LNCaP clone FGC (cell line): ENCODE measurements at regions not wholly inside any gene's neighbourhood (a gene's known extent, or its start where the extent isn't known, plus 50 kb on each side); places are given as distances from the start of the nearest gene placed in this dataset.
A peak's percentile ranks its signal among the peaks of the same experiment; 100 is the strongest.

Source experiments
- DNase-seq: peaks from one replicate; pipeline ENCODE4 v3.0.0-alpha.2; 2011; ENCODE audit warnings: low read depth
- H3K4me3 ChIP-seq: 2 replicates; pipeline ENCODE4 v1.5.1; 2011; ENCODE audit warnings: mild to moderate bottlenecking, low read depth, low read length, control low read depth
- TF ChIP-seq, protein P1 (sequence below): IDR thresholded peaks from 2 replicates; pipeline ENCODE4 v1.5.1; 2012; ENCODE audit warnings: mild to moderate bottlenecking; ENCODE audit not compliant: control insufficient read depth, insufficient read depth; ENCODE audit errors: extremely low read depth

DNA sequence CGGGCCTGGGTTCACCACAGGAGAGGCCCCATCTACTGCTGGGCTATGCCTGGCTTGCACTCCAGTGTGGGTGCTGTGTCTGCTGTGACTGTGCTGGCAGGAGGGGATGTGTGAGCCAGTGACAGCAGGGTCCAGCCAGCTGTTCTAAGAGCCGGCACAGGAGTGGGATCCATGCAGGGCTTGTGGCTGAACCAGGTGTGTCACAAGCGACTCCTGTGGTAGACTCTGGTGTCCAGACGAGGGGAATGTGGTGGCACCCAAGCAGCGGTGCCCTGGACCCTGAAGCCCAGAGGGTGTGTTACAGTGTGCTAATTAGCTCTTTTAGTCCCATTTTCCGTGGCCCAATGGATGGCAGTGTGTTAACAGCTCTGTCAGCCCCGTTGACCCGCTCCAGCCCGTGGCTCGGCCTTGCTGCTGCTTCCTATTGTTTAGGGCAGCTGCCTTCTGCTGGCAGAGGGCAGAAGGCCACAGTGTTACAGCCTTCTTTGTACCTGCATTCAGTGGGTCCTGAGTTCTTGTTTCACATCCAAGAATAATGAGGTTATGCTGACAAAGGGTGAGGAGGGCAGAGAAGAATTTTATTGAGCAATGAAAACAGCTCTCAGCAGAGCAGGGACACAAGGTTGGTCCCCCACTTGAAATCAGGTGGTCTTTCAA lies 78.5 kb upstream of the RNU6-1 start:
- TF ChIP-seq, protein P1, sequence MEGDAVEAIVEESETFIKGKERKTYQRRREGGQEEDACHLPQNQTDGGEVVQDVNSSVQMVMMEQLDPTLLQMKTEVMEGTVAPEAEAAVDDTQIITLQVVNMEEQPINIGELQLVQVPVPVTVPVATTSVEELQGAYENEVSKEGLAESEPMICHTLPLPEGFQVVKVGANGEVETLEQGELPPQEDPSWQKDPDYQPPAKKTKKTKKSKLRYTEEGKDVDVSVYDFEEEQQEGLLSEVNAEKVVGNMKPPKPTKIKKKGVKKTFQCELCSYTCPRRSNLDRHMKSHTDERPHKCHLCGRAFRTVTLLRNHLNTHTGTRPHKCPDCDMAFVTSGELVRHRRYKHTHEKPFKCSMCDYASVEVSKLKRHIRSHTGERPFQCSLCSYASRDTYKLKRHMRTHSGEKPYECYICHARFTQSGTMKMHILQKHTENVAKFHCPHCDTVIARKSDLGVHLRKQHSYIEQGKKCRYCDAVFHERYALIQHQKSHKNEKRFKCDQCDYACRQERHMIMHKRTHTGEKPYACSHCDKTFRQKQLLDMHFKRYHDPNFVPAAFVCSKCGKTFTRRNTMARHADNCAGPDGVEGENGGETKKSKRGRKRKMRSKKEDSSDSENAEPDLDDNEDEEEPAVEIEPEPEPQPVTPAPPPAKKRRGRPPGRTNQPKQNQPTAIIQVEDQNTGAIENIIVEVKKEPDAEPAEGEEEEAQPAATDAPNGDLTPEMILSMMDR, result no peak
- DNase-seq, result no peak
- H3K4me3 ChIP-seq, result no peak overlapping the region

DNA sequence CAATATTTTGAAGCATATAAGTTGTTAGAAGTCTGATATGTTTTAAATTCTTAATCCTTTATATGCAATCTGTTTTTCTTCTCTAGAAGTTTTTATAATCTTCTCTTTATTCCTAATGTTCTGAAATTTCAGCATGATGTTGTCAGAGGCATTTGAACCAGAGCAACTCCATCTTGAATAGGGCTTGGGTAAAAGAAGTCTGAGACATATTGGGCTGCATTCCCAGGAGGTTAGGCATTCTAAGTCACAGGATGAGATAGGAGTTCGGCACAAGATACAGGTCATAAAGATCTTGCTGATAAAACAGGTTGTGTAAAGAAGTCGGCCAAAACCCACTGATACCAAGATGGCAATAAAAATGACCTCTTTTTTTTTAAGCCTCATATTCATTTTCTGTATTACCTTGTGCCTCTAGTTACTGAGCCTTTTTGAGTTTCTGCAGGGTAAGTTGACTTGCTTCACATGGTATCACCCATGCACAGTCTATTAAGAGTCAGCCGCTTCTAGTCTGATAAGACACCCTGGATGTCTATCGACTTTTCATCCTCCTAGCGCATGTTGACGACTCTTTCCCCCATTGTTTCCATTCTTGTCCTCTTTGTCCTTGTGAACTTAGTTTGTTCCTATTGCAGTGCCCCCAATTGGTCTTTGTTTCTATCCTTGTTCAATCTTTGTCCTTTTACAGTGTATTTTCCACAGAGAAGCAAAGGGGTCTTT lies 80.8 kb upstream of the RNU6-1 start:
- peak; percentile 35 for DNase-seq
- TF ChIP-seq, protein P1, result no peak

DNA sequence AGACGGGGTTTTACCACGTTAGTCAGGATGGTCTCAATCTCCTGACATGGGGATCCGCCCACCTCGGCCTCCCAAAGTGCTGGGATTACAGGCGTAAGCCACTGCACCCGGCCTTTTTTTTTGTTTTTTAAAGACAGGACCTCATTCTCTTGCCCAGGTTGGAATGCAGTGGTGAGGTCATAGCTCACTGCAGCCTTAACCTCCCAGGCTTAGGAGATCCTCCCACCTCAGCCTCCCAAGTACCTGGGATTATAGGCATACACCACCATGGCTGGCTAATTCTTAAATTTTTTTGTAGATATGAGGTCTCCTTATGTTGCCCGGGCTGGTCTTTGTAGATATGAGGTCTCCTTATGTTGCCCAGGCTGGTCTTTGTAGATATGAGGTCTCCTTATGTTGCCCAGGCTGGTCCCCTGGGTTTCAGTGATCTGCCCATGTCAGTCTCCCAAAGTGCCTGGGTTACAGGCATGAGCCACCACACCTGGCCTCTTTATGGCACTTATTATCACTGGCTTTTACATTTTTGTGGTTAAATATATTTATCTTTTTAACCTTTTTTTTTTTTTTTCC lies 82.3 kb upstream of the RNU6-1 start:
- H3K4me3 ChIP-seq, result no peak overlapping the region
- TF ChIP-seq, protein P1, result no peak
- no peak for DNase-seq

More for the DNA sequence above, 80.8 kb upstream of the RNU6-1 start:
- H3K4me3 ChIP-seq, result no peak overlapping the region

DNA sequence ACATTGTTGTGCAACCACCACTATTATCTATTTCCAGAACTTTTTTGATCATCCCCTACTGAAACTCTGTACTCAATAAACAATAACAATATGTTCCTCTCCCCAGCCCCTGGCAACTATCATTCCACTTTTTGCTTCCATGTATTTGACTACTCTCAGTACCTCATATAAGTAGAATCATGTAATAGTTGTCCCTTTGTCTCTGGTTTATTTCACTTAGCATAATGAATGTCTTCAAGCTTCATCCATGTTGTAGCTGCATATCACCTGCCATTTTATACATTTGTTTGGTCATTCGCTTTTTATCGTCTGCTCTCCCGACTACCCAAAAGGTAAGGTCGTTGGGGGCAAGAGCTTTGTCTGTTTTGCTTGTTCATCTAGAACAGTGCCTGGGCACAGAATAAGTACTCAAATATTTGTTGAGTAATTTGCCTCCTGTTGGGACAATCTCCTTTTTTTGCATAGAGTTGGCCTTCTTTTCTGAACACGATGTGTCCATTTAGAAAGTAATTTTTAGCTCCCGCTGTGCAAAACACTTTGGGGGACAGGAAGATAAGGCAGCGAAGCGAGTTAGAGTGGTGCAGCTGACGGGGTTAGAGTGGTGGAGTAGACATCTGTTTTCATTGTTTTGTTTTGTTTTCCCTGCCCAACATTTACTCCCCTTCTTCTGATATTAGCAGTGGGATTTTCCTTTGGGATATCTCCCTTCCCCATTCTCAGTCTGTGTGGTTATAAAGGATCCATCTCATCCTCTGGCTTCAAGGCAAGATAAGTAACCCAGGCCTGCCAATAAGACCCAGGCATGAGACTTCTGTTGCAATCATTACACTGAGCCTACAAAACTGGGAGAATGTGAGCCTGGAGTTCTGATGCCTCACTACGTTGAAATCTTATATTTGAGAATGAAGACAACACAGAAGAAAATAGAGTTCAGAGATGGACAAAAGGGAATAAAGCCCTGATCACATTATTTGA lies 83.4 kb upstream of the RNU6-1 start:
- DNase-seq, result no peak

DNA sequence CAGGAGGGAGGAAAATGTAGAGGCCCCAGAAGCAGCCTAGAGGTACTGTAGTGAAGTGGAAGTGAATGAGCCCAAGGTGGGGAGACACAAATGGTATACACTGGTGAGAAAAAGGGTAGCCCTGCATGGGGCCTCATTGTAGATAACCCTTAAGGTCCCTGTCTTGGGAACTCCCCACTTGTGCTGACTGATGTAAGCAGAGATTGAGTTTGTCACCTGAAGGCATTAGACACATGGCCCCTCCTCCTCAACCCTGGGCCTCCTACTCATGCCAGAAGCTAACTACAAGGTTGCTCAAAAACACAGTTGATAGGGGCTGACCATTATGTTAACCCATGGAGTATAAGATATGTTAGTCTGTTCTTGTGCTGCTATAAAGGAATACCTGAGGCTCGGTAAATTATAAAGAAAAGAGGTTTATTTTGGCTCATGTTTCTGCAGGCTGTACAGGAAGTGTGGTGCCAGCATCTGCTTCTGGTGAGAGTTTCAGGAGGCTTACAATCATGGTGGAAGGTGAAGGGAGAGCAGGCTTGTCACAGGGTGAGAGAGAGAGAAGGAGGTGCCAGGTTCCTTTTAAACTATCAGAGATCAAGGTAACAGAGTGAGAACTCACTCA lies 84.6 kb upstream of the RNU6-1 start:
- TF ChIP-seq, protein P1, result no peak
- no peak overlapping the region for H3K4me3 ChIP-seq
- DNase-seq, result no peak

More for the DNA sequence above, 83.4 kb upstream of the RNU6-1 start:
- H3K4me3 ChIP-seq, result no peak overlapping the region
- TF ChIP-seq, protein P1, result no peak

DNA sequence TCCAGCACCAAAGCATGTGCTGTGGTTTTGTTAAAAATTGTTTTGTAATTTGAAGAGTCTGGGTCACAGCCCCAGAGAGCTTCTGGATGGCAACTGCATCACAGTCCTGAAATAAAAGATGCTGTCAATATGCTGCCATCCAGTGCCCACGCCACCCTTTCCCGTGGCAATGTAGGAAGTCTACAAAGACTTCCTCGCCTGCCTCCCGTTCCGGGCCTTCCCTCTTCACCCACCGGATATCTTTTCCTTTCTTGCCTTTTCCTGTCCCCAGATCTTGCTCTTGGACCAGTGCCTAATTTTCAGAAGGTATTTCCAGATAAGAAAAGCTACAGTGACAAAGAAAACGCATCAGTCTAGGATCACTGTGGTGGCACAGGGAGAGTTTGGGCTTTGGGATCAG lies 85.3 kb upstream of the RNU6-1 start:
- no peak for DNase-seq
- TF ChIP-seq, protein P1, result no peak
- no peak overlapping the region for H3K4me3 ChIP-seq
